Osteocyte (in vitro differentiated cells): ENCODE measurements at regions not wholly inside any gene's neighbourhood (a gene's known extent, or its start where the extent isn't known, plus 50 kb on each side); places are given as distances from the start of the nearest gene placed in this dataset.

Experiments used
- DNase-seq: peaks from one replicate; pipeline ENCODE4 v3.0.0; 2021; ENCODE audit warnings: mixed read lengths; ENCODE audit not compliant: unreplicated experiment; ENCODE audit errors: extremely low spot score
- H3K27ac Mint-ChIP-seq: one replicate; pipeline ENCODE4 v1.8.0; 2021; ENCODE audit warnings: mild to moderate bottlenecking, mixed read lengths; ENCODE audit not compliant: unreplicated experiment
- H3K27me3 Mint-ChIP-seq: one replicate; pipeline ENCODE4 v1.8.0; 2021; ENCODE audit warnings: mixed read lengths; ENCODE audit not compliant: unreplicated experiment
- H3K36me3 Mint-ChIP-seq: one replicate; pipeline ENCODE4 v1.8.0; 2021; ENCODE audit warnings: mixed read lengths; ENCODE audit not compliant: unreplicated experiment
- H3K4me1 Mint-ChIP-seq: one replicate; pipeline ENCODE4 v1.8.0; 2021; ENCODE audit warnings: mixed read lengths; ENCODE audit not compliant: unreplicated experiment
- H3K4me3 Mint-ChIP-seq: one replicate; pipeline ENCODE4 v1.8.0; 2021; ENCODE audit warnings: mild to moderate bottlenecking, moderate library complexity, mixed read lengths; ENCODE audit not compliant: unreplicated experiment
- H3K9me3 Mint-ChIP-seq: one replicate; pipeline ENCODE4 v1.8.0; 2021; ENCODE audit warnings: mixed read lengths; ENCODE audit not compliant: unreplicated experiment
- TF ChIP-seq, protein P1 (sequence below): fragments of 200-600 bp; sonication (generic); IDR thresholded peaks from 2 replicates; pipeline ENCODE4 v1.5.0; 2021; ENCODE audit warnings: antibody characterized with exemption, mild to moderate bottlenecking, moderate library complexity

DNA sequence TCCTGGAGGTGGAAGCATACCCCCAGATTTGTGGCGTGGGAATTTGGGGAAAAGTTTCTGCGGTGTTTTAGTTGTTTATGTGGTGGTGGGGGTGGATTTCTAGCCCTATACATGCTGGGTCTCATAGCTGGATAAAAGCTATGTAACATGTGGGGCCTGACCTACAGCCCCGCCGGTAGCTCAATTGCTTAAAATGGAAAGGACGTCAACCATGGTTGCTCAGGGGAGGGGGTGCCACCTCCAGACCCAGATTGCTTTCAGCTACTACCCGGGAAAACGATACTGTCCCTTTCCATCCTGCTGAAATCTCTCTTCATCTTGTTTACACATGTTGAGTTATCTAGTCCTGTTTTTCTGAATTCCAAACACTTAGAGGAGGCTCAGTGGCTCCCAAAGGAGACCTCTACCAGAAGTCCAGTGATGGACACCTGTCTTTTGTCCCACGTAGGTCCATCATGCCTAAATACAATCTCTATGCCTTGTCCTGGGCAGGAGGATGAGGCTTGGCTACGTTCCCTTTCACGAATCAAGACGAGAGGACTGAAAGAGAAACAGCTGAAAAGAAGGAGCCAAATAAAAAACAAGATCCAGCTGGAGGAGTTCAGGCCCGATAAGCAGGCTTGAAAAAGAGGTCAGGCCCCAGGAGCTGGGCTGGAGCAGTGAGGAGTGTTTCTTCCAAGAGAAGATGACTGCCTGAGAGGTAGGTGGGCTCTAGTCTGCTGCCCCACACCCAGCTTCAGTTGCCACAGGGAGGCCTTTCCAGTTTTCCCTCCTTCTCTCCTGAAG, 72.1 kb upstream of the TPRG1 start:
- no peak overlapping the region for H3K4me3 Mint-ChIP-seq
- H3K27me3 Mint-ChIP-seq = peaks cover 6% of the 10 kb centered on the region
- DNase-seq = no peak
- TF ChIP-seq, protein P1, sequence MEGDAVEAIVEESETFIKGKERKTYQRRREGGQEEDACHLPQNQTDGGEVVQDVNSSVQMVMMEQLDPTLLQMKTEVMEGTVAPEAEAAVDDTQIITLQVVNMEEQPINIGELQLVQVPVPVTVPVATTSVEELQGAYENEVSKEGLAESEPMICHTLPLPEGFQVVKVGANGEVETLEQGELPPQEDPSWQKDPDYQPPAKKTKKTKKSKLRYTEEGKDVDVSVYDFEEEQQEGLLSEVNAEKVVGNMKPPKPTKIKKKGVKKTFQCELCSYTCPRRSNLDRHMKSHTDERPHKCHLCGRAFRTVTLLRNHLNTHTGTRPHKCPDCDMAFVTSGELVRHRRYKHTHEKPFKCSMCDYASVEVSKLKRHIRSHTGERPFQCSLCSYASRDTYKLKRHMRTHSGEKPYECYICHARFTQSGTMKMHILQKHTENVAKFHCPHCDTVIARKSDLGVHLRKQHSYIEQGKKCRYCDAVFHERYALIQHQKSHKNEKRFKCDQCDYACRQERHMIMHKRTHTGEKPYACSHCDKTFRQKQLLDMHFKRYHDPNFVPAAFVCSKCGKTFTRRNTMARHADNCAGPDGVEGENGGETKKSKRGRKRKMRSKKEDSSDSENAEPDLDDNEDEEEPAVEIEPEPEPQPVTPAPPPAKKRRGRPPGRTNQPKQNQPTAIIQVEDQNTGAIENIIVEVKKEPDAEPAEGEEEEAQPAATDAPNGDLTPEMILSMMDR = no peak
- H3K9me3 Mint-ChIP-seq = peaks cover 5% of the 10 kb centered on the region
- no peak overlapping the region for H3K27ac Mint-ChIP-seq
- peaks cover 10% of the 10 kb centered on the region for H3K4me1 Mint-ChIP-seq
- H3K36me3 Mint-ChIP-seq = no peaks in the 10 kb centered on the region

DNA sequence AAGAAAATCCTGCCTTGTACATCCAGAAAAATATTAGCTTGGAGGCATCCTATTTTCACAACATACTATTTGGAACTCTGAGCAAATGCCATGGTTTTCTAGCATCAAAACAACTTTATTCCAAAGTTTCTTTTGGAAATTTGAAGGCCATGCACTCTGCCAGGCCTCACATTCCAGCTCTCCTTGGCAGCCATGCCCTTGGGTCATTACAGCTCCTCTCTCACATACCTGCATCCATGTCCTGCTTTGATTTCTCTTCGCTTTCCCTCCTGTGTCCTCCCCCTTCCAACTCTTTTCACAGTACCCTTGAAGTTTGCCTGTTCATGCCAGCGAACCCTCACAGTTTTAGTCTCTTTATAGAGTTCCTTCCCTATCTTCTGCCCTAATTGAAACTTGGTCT, 70.9 kb upstream of the TPRG1 start:
- no peak overlapping the region for H3K4me3 Mint-ChIP-seq
- H3K27ac Mint-ChIP-seq = no peak overlapping the region
- no peaks in the 10 kb centered on the region for H3K36me3 Mint-ChIP-seq
- H3K9me3 Mint-ChIP-seq = peaks cover 5% of the 10 kb centered on the region
- peaks cover 10% of the 10 kb centered on the region for H3K4me1 Mint-ChIP-seq
- TF ChIP-seq, protein P1 = no peak
- no peak for DNase-seq
- H3K27me3 Mint-ChIP-seq = peaks cover 10% of the 10 kb centered on the region

DNA sequence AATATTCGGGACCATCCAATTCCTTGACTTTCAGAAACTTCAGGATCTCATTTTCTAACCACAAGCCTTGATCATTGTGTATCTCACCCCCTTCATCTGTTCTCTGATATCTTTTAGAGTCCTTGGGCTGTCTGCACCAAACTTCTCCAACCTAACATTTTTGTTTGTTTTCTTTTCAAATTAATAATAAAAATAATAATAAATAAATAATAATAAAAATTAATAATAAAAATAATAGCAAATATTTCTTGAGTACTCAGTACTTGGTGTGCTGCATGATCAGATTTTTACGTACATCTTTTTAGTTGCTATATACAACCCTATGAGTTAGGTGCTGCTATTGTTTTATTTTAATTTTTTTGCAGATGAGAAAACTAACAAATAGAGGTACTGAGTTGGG, 70.2 kb upstream of the TPRG1 start:
- Mint-ChIP-seq H3K4me3 (no peak overlapping the region), H3K36me3 (no peaks in the 10 kb centered on the region), H3K9me3 (peaks cover 5% of the 10 kb centered on the region), H3K27ac (no peak overlapping the region), H3K4me1 (peaks cover 10% of the 10 kb centered on the region), H3K27me3 (peaks cover 10% of the 10 kb centered on the region)
- DNase-seq = no peak
- TF ChIP-seq, protein P1 = no peak

DNA sequence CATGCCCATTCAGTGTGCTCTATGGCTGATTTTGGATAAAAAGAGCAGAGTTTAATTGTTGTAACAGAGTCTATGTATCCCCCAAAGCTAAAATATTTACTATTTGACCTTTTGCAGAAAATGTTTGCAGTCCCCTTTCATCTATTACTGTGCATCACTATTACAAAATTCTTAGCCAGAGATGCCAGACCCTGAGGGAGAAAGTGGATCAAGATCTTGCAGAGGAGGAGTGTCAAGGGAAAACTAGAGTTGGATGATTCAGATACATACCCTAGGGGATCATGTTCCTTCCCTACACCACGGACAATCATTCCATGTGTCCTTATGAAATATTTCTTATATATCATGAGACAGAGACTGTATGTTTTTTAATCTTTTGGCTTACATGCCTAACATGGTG, 68.6 kb upstream of the TPRG1 start:
- peaks cover 11% of the 10 kb centered on the region for H3K4me1 Mint-ChIP-seq
- TF ChIP-seq, protein P1 = no peak
- no peaks in the 10 kb centered on the region for H3K36me3 Mint-ChIP-seq
- DNase-seq = no peak
- no peak overlapping the region for H3K4me3 Mint-ChIP-seq
- H3K27ac Mint-ChIP-seq = no peak overlapping the region
- H3K27me3 Mint-ChIP-seq = peaks cover 10% of the 10 kb centered on the region
- peaks cover 5% of the 10 kb centered on the region for H3K9me3 Mint-ChIP-seq

DNA sequence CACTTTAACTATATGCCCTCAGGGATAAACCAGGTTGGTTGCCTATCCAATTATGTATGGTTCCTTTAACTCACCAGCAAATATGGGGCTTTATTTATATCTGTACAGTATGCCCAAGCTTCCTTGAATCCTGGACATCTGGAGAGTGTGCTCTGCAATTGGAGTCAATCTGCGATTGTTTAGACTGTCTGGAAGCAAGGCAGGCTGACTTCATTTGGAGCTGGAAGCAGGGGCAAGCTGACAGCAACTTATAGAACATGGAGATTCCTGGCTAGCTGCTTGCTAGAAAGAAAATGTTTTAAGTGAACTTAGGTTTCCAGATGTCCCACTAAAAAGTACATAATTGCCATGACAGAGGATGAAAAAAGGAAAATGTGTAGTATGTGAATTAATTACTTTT, 63.7 kb upstream of the TPRG1 start:
- Mint-ChIP-seq H3K27me3 (peaks cover 47% of the 10 kb centered on the region), H3K4me3 (no peak overlapping the region), H3K36me3 (no peaks in the 10 kb centered on the region), H3K27ac (no peak overlapping the region), H3K4me1 (peaks cover 12% of the 10 kb centered on the region), H3K9me3 (peaks cover 18% of the 10 kb centered on the region)
- DNase-seq = no peak
- TF ChIP-seq, protein P1 = no peak
